ENCODE measurements at regions not wholly inside any gene's neighbourhood (a gene's known extent, or its start where the extent isn't known, plus 50 kb on each side); places are given as distances from the start of the nearest gene placed in this dataset.
"Not testable (repeated sequence)": the region's sequence is repeated elsewhere in the genome, so short reads cannot be mapped to it uniquely, and the experiment has no call there.

- H3K27ac ChIP-seq; H3K4me3 ChIP-seq; DNase-seq (ENCODE audit: low spot score in 2 of 2); intact Hi-C loops (cut with DNase I; ENCODE audit: low total_unique reads); H3K27me3 ChIP-seq; H3K36me3 ChIP-seq; H3K4me1 ChIP-seq: not testable (repeated sequence)
- H3K9me3 ChIP-seq = peaks cover 26 to 29% of the 10 kb centered on the region in 2 donors
These were observed 638.3 kb upstream of the TPTE start for GRCh38 chr21:9883047-9883446.

- intact Hi-C loops (cut with DNase I; ENCODE audit: low total_unique reads) = not testable (repeated sequence)
These were observed 637.7 kb upstream of the TPTE start for GRCh38 chr21:9883571-9884282.

GRCh38 chr21:9888500-9888899 is 632.9 kb upstream of the TPTE start:
- DNase-seq (ENCODE audit: low spot score in 2 of 2); H3K4me1 ChIP-seq; intact Hi-C loops (cut with DNase I; ENCODE audit: low total_unique reads); H3K27me3 ChIP-seq; H3K4me3 ChIP-seq; H3K36me3 ChIP-seq; H3K27ac ChIP-seq: not testable (repeated sequence)
- H3K9me3 ChIP-seq = peaks cover 3 to 24% of the 10 kb centered on the region in 2 donors

More at GRCh38 chr21:9883571-9884282, 637.7 kb upstream of the TPTE start:
- not testable (repeated sequence) for H3K4me3 ChIP-seq; H3K4me1 ChIP-seq; H3K27me3 ChIP-seq; DNase-seq (ENCODE audit: low spot score in 2 of 2); H3K36me3 ChIP-seq; H3K27ac ChIP-seq
- peaks cover 26 to 30% of the 10 kb centered on the region in 2 donors for H3K9me3 ChIP-seq

DNA sequence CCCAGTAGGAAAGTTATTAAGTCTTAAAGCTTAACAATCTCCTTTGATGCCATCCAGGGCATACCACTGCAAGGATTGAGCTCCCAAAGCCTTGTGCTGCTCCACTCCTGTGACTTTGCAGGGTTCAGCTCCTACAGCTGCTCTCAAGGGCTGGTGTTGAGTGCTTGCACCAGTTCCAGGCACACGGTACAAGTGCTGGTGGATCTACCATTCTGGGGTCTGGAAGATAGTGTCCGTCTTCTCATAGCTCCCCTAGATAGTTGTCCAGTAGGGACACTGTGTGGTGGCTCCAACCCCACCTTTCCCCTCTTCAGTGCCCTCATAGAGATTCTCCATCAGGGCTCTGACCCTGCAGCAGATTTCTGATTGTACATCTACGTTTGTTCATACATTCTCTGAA is 617.8 kb upstream of the TPTE start:
- H3K4me3 ChIP-seq; H3K27ac ChIP-seq; intact Hi-C loops (cut with DNase I; ENCODE audit: low total_unique reads); H3K9me3 ChIP-seq; H3K27me3 ChIP-seq; H3K36me3 ChIP-seq; DNase-seq (ENCODE audit: low spot score in 2 of 2); H3K4me1 ChIP-seq: not testable (repeated sequence)

DNA sequence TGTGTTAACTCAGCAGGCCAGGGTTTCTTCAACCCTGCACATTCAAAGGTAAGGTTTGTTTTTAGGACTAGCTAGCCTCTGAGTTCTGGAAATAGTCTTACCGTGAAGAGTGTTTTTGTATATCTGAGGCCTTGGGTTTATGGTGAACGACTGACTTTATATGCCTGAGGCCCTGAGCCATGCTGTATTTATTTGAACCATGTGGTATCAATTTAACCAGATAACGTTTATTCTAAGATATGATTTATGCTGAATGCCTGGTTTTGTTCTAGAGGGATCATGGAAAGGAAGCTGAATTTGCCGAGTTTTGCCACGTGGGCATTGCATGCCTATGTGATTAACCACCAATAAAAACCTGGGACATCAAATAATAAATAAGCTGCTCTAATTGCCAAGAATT is 607.2 kb upstream of the TPTE start:
- H3K9me3 ChIP-seq; H3K27ac ChIP-seq; H3K4me1 ChIP-seq; H3K36me3 ChIP-seq; intact Hi-C loops (cut with DNase I; ENCODE audit: low total_unique reads); DNase-seq (ENCODE audit: low spot score in 2 of 2); H3K27me3 ChIP-seq; H3K4me3 ChIP-seq: not testable (repeated sequence)

- H3K36me3 ChIP-seq; H3K4me1 ChIP-seq; H3K4me3 ChIP-seq; DNase-seq (ENCODE audit: low spot score in 2 of 2); H3K27me3 ChIP-seq; intact Hi-C loops (cut with DNase I; ENCODE audit: low total_unique reads); H3K27ac ChIP-seq; H3K9me3 ChIP-seq: not testable (repeated sequence)
These were observed 601.9 kb upstream of the TPTE start for GRCh38 chr21:9919446-9919845.

DNA sequence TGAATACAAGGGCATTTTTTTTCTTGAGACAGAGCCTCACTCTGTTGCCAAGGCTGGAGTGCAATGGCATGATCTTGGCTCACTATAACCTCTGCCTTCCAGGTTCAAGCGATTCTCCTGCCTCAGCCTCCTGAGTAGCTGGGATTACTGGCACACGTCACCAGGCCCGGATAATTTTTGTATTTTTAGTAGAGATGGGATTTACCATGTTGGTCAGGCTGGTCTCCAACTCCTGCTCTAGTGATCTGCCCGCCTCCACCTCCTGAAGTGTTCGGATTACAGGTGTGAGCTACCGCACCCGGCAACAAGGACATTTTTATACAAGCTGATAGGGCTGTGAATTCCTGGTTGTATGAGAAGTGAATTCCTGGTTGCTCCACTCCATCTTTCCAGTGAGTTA is 577.7 kb upstream of the TPTE start:
- H3K4me3 ChIP-seq; H3K27me3 ChIP-seq; H3K4me1 ChIP-seq; DNase-seq (ENCODE audit: low spot score in 2 of 2); intact Hi-C loops (cut with DNase I; ENCODE audit: low total_unique reads); H3K36me3 ChIP-seq; H3K27ac ChIP-seq: not testable (repeated sequence)
- peaks cover 23 to 59% of the 10 kb centered on the region in 2 donors for H3K9me3 ChIP-seq

DNA sequence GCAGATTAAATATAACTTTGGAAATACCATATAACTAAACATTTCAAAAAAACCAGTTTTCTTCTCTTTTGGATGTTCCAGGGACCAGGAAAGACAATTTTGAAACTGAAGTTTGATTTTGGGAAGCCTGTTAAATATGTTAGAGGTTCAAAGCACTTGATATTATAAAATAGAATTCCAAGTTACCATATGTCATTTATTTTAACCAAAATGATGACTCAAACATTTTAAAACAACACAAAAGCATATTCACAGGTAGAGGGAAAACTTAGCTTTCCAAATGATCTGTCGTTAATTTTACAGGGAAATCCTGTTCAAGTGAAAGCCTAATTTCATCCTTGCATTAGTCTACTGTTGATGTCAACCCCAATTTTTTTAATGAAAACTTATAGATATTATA is 575.3 kb upstream of the TPTE start:
- DNase-seq (ENCODE audit: low spot score in 2 of 2); H3K27me3 ChIP-seq; H3K27ac ChIP-seq; H3K4me3 ChIP-seq; intact Hi-C loops (cut with DNase I; ENCODE audit: low total_unique reads); H3K36me3 ChIP-seq; H3K4me1 ChIP-seq: not testable (repeated sequence)
- H3K9me3 ChIP-seq = peaks cover 39 to 66% of the 10 kb centered on the region in 2 donors

GRCh38 chr21:9949510-9950289 is 571.7 kb upstream of the TPTE start:
- H3K27me3 ChIP-seq; H3K36me3 ChIP-seq; DNase-seq (ENCODE audit: low spot score in 2 of 2); H3K4me1 ChIP-seq; H3K4me3 ChIP-seq; intact Hi-C loops (cut with DNase I; ENCODE audit: low total_unique reads); H3K27ac ChIP-seq: not testable (repeated sequence)
- H3K9me3 ChIP-seq = peaks cover 27 to 42% of the 10 kb centered on the region in 2 donors

- H3K27me3 ChIP-seq; H3K36me3 ChIP-seq; H3K4me3 ChIP-seq; intact Hi-C loops (cut with DNase I; ENCODE audit: low total_unique reads); H3K27ac ChIP-seq; DNase-seq (ENCODE audit: low spot score in 2 of 2); H3K4me1 ChIP-seq: not testable (repeated sequence)
- H3K9me3 ChIP-seq = peaks cover 20 to 36% of the 10 kb centered on the region in 2 donors
These were observed 571.0 kb upstream of the TPTE start for GRCh38 chr21:9950363-9950762.

DNA sequence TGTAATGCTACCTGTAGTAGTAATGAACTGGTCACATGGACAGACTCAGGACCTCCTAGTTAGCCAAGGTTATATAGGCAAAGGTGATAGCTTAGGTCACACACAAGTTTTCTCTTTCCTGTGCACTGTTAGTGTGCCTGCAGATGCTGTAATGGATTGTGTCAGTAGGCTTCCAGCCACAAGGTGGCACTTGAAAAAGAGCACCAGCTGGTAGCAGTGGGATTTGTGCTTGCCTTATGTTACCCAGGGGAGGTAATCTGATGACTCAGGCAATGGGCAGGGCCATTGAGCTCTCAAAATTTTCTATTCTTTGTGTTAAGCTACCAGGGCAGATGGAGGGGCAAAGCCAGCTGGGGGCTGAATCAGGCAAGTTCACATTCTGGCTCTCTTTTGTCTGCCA is 562.6 kb upstream of the TPTE start:
- H3K4me1 ChIP-seq; DNase-seq (ENCODE audit: low spot score in 2 of 2); H3K4me3 ChIP-seq; H3K27ac ChIP-seq; intact Hi-C loops (cut with DNase I; ENCODE audit: low total_unique reads); H3K27me3 ChIP-seq; H3K36me3 ChIP-seq: not testable (repeated sequence)
- H3K9me3 ChIP-seq = peaks cover 11 to 24% of the 10 kb centered on the region in 2 donors

GRCh38 chr21:9959220-9959964 is 562.0 kb upstream of the TPTE start:
- intact Hi-C loops (cut with DNase I; ENCODE audit: low total_unique reads); H3K4me1 ChIP-seq; H3K27ac ChIP-seq; H3K27me3 ChIP-seq; DNase-seq (ENCODE audit: low spot score in 2 of 2); H3K4me3 ChIP-seq; H3K36me3 ChIP-seq: not testable (repeated sequence)
- peaks cover 11 to 21% of the 10 kb centered on the region in 2 donors for H3K9me3 ChIP-seq

DNA sequence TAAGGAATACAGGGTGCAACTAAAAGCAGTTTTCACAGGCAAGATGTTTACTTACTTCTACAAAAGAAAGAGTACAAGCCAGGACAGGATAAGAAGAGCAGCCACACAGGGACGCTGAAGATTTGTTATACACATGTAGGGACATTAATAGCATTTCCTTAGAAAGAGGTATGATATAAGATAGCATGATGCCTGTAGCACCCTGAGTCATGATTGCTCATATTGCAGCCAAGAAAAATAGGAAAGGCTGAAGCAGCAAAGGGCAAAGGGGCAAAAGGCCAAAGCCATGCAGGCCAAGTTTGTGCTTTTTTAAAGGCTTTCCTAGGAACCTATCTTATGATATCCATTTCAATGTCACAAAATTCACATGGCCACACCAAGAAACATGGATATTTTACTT is 552.0 kb upstream of the TPTE start:
- H3K4me3 ChIP-seq; H3K27ac ChIP-seq; H3K36me3 ChIP-seq; H3K27me3 ChIP-seq; DNase-seq (ENCODE audit: low spot score in 2 of 2); H3K4me1 ChIP-seq; intact Hi-C loops (cut with DNase I; ENCODE audit: low total_unique reads): not testable (repeated sequence)
- peaks cover 10 to 13% of the 10 kb centered on the region in 2 donors for H3K9me3 ChIP-seq
